K562 (cell line): ENCODE measurements at regions not wholly inside any gene's neighbourhood (a gene's known extent, or its start where the extent isn't known, plus 50 kb on each side); places are given as distances from the start of the nearest gene placed in this dataset.

Experiments
- GABPB1 ChIP-seq: sonication (generic); formaldehyde crosslinking; IDR thresholded peaks from 2 replicates; pipeline ENCODE4 v1.8.0; 2022; ENCODE audit warnings: mild to moderate bottlenecking, missing genetic modification reagents
- GABPB2 ChIP-seq: fragments of 250-450 bp; sonication (Bioruptor Pico); conservative IDR thresholded peaks from 2 replicates; pipeline ENCODE4 v1.5.1; 2021; ENCODE audit warnings: mild to moderate bottlenecking
- JUND ChIP-seq, 2 experiments: IDR thresholded peaks; 2 replicates in 1 of 2; 3 replicates in 1 of 2; pipeline ENCODE4 v1.6.1; 2011; ENCODE audit warnings: borderline replicate concordance in 2 of 2, low read depth in 2 of 2, low read length in 2 of 2, improper control_type of control experiment in 1 of 2, missing biosample characterization in 1 of 2, missing genetic modification characterization in 1 of 2, missing genetic modification reagents in 1 of 2
- KAT7 ChIP-seq: sonication (generic); formaldehyde crosslinking; IDR thresholded peaks from 2 replicates; pipeline ENCODE4 v1.8.0; 2022; ENCODE audit warnings: missing genetic modification reagents, mild to moderate bottlenecking, borderline replicate concordance
- KLF1 ChIP-seq: fragments of 450-650 bp; IDR thresholded peaks from 2 replicates; pipeline ENCODE4 v1.6.1; 2016; ENCODE audit warnings: missing genetic modification characterization, missing compliant biosample characterization
- NRF1 ChIP-seq, 2 experiments: fragments of 450-650 bp; IDR thresholded peaks in 1 of 2; conservative IDR thresholded peaks in 1 of 2; 2 replicates each; pipeline ENCODE4 v1.6.1; 2014; ENCODE audit warnings: mild to moderate bottlenecking in 2 of 2
- ZMIZ1 ChIP-seq, 2 experiments: fragments of 150-350 bp in 1 of 2; IDR thresholded peaks; 2 replicates each; pipeline ENCODE4 v1.6.1; 2012 to 2016; ENCODE audit warnings: low read depth in 2 of 2, low read length in 2 of 2, mild to moderate bottlenecking in 1 of 2, moderate library complexity in 1 of 2

- TF ChIP-seq ZMIZ1 (IDR thresholded peaks at IDR 0.05; ENCODE audit: low read depth in 2 of 2, low read length in 2 of 2) = no peak
- no peak for TF ChIP-seq JUND (IDR thresholded peaks at IDR 0.05; ENCODE audit: borderline replicate concordance, low read depth, low read length)
- TF ChIP-seq JUND (tag; IDR thresholded peaks at IDR 0.05; ENCODE audit: borderline replicate concordance, low read depth, low read length) = no peak
- no peak for TF ChIP-seq GABPB2
- TF ChIP-seq NRF1 (conservative IDR thresholded peaks at IDR 0.05 in 1 of 2, IDR thresholded peaks at IDR 0.05 in 1 of 2) = no peak
- TF ChIP-seq KLF1 (tag) = no peak
- TF ChIP-seq KAT7 (CRISPR knock-in tag) = no peak
- TF ChIP-seq GABPB1 = no peak
Measured at GRCh38 chr6:156396791-156397418, 380.3 kb upstream of the ARID1B start (continued).
